ENCODE measurements at regions not wholly inside any gene's neighbourhood (a gene's known extent, or its start where the extent isn't known, plus 50 kb on each side); places are given as distances from the start of the nearest gene placed in this dataset.

DNA sequence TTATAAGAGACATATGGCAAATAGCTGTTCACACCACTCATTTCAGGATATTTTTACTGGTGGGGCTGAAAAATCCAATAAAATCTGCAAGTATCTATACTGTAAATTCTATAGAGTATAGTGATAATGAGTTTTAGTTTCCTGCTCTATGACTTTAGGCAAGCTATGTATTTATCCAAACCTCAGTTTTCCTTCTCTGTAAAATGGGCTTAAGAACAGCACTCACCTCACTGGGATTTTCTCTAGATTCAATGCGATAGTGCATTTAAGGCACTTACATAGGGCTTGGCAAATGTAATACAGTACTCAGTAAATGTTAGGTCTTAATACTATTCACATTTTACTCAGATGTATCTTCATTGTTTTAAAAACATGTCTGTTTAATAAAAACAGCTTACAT lies 168.7 kb downstream of the ATG4C start:
- TF ChIP-seq, protein P1, sequence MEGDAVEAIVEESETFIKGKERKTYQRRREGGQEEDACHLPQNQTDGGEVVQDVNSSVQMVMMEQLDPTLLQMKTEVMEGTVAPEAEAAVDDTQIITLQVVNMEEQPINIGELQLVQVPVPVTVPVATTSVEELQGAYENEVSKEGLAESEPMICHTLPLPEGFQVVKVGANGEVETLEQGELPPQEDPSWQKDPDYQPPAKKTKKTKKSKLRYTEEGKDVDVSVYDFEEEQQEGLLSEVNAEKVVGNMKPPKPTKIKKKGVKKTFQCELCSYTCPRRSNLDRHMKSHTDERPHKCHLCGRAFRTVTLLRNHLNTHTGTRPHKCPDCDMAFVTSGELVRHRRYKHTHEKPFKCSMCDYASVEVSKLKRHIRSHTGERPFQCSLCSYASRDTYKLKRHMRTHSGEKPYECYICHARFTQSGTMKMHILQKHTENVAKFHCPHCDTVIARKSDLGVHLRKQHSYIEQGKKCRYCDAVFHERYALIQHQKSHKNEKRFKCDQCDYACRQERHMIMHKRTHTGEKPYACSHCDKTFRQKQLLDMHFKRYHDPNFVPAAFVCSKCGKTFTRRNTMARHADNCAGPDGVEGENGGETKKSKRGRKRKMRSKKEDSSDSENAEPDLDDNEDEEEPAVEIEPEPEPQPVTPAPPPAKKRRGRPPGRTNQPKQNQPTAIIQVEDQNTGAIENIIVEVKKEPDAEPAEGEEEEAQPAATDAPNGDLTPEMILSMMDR (IDR thresholded peaks at IDR 0.05): no peak
- TF ChIP-seq POLR2A (IDR thresholded peaks at IDR 0.05): no peak
